Testis (tissue), 2 donors: ENCODE measurements at regions not wholly inside any gene's neighbourhood (a gene's known extent, or its start where the extent isn't known, plus 50 kb on each side); places are given as distances from the start of the nearest gene placed in this dataset.

Source experiments
- DNase-seq: peaks from one replicate; pipeline ENCODE4 v3.0.0-alpha.2; 2019
- H3K27ac ChIP-seq, 2 donors: fragments of 200-600 bp; sonication (generic); one replicate each; pipeline ENCODE4 v1.5.1; 2019
- H3K27me3 ChIP-seq: fragments of 200-600 bp; sonication (generic); one replicate; pipeline ENCODE4 v1.5.1; 2019
- H3K36me3 ChIP-seq: fragments of 200-600 bp; sonication (generic); one replicate; pipeline ENCODE4 v1.5.1; 2017; ENCODE audit warnings: low read depth; ENCODE audit errors: missing control alignments
- H3K4me1 ChIP-seq: fragments of 200-600 bp; sonication (generic); one replicate; pipeline ENCODE4 v1.5.1; 2019
- H3K4me3 ChIP-seq, 2 donors: fragments of 200-600 bp; sonication (generic); one replicate each; pipeline ENCODE4 v1.5.1; 2017 to 2019
- H3K9me3 ChIP-seq: fragments of 200-600 bp; sonication (generic); one replicate; pipeline ENCODE4 v1.5.1; 2017
- POLR2A ChIP-seq: fragments of 450-650 bp; IDR thresholded peaks from one replicate; pipeline ENCODE4 v1.6.1; 2017; ENCODE audit warnings: antibody characterized with exemption, mild to moderate bottlenecking, moderate library complexity
- WGBS, 2 donors: methylation state at CpG; one replicate each; pipeline ENCODE4 v1.1.5; 2018; 5-methylcytosine and 5-hydroxymethylcytosine counted together
- intact Hi-C: fragments of 100-400 bp; cut with DNase I; formaldehyde crosslinking; loops from one replicate; pipeline ENCODE4 v1.15.1; 2023; ENCODE audit warnings: low total_unique reads
- TF ChIP-seq, protein P1 (sequence below), 3 experiments: fragments of 450-650 bp in 2 of 3; fragments of 200-600 bp in 1 of 3; sonication (generic) in 1 of 3; IDR thresholded peaks; one replicate each; pipeline ENCODE4 v1.5.1; 2016 to 2019; ENCODE audit warnings: antibody characterized with exemption in 3 of 3, mild to moderate bottlenecking in 2 of 3, moderate library complexity in 1 of 3

DNA sequence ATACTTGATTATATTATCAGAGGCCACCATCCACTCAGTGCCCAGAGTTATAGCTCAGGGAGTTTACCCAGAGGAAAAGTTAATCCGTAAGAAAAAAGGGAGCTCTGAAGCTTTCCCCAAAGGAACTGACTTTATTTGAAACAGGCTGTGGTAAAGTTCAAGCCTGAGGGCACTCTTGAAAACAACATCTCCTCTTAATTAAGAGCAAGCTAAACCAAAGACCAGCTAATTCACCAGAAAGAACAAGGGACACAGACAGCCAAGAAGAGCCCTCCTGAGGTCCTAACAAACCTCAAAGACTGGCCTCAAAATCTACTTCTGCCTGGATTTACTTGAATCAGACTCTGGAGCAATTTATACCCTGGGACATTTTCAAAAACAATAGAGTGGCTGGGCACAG is 159.6 kb upstream of the CHST15 start:
- intact Hi-C loops, result no loop called here
- Histone ChIP-seq H3K4me3 (no peak overlapping the region), H3K36me3 (no peaks in the 10 kb centered on the region), H3K4me1 (no peaks in the 10 kb centered on the region), H3K9me3 (no peaks in the 10 kb centered on the region), H3K27ac (no peak overlapping the region), H3K27me3 (no peaks in the 10 kb centered on the region)
- TF ChIP-seq, protein P1, sequence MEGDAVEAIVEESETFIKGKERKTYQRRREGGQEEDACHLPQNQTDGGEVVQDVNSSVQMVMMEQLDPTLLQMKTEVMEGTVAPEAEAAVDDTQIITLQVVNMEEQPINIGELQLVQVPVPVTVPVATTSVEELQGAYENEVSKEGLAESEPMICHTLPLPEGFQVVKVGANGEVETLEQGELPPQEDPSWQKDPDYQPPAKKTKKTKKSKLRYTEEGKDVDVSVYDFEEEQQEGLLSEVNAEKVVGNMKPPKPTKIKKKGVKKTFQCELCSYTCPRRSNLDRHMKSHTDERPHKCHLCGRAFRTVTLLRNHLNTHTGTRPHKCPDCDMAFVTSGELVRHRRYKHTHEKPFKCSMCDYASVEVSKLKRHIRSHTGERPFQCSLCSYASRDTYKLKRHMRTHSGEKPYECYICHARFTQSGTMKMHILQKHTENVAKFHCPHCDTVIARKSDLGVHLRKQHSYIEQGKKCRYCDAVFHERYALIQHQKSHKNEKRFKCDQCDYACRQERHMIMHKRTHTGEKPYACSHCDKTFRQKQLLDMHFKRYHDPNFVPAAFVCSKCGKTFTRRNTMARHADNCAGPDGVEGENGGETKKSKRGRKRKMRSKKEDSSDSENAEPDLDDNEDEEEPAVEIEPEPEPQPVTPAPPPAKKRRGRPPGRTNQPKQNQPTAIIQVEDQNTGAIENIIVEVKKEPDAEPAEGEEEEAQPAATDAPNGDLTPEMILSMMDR (IDR thresholded peaks at IDR 0.05), result no peak
- no peak for TF ChIP-seq POLR2A
- WGBS, 2 donors, result 63 to 82% methylated on average over 1 of the region's 1 CpG
- DNase-seq, result no peak

DNA sequence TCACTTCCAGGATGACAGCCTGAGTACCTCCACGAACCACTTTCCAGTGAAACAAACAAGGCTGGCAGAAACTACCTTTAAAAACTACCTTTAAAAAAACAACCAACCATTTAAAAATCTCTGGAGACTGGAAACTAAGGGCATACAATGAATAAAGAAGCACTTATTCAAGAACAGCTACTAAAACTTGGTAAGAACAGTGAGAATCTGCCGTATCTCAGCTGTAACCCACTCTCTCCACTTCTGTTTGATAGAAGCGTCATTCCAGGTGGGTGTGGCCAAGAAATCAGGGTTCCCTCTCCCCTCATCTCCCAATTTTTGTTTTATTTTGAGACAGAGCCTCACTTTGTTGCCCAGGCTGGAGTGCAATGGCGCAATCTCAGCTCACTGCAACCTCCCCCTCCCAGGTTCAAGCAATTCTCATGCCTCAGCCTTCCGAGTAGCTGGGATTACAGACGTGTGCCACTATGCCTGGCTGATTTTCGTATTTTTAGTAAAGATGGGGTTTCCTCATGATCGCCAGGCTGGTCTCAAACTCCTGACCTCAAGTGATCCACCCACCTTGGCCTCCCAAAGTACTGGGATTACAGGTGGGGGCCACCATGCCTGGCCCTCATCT is 158.8 kb upstream of the CHST15 start:
- H3K27me3 ChIP-seq, result no peaks in the 10 kb centered on the region
- no peaks in the 10 kb centered on the region for H3K9me3 ChIP-seq
- 89 to 90% methylated on average over 8 of the region's 8 CpGs for WGBS, 2 donors
- TF ChIP-seq, protein P1 (IDR thresholded peaks at IDR 0.05), result no peak
- TF ChIP-seq POLR2A, result no peak
- no peaks in the 10 kb centered on the region for H3K36me3 ChIP-seq
- no peaks in the 10 kb centered on the region for H3K4me1 ChIP-seq
- H3K4me3 ChIP-seq, result no peak overlapping the region
- no peak for DNase-seq
- H3K27ac ChIP-seq, result no peak overlapping the region
- intact Hi-C loops, result no loop called here

DNA sequence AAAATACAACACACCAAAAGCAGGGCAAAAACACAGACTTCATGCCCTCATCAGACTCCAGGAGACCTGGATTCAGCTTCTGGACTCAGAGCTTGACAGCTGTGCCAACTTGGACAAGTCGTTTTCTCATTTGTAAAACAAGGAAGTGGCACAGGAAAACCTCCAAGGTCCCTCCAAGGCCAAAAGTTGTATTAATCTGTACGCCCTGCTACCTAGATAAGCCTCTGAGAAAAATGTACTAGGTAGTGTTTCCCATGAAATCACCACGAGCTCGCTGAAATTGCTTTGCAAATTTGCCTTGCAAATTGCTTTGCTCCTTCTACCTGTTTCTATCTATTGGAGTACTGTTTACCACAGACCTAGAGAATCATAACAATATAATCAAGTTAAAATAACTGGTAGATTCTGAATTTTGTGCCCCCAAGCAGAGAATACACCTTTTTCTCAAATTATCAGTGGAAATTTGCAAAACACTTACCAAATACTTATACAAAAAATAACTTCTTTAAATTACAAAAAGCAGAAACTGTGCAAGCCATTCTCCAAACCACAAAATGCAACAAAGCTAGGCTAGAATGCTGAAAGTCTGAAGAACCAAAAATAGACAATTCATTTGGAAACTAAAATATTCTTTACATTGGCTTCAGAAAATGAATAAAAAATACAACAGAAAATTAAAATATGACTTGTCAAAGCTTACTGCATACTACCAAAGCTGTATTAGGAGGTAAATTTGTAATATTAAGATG is 158.1 kb upstream of the CHST15 start:
- Histone ChIP-seq H3K36me3 (no peaks in the 10 kb centered on the region), H3K9me3 (no peaks in the 10 kb centered on the region), H3K27ac (no peak overlapping the region), H3K4me1 (no peaks in the 10 kb centered on the region), H3K4me3 (no peak overlapping the region), H3K27me3 (no peaks in the 10 kb centered on the region)
- 43 to 62% methylated on average over 4 of the region's 4 CpGs for WGBS, 2 donors
- intact Hi-C loops, result no loop called here
- no peak for DNase-seq
- TF ChIP-seq, protein P1 (IDR thresholded peaks at IDR 0.05), result no peak

DNA sequence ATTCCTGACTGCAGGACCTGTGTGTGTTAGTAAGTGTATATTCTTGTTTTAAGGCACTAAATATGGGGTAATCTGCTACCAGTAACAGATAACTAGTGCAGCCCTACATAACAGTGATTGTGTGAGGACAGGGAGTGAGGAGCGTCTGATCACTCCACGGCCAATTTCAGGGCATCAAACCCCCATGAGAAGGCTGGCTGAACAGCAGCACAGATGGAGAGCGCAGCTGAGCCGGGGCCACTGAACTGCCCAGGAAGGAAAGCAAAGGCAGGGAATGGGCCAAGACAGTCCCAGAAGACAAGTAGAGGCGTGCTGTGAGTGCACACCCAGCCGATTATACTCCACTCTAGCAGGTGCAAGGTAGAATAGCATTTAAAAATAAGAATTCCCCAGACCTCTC is 157.1 kb upstream of the CHST15 start:
- H3K4me1 ChIP-seq, result no peaks in the 10 kb centered on the region
- no peak for DNase-seq
- no peak overlapping the region for H3K27ac ChIP-seq
- intact Hi-C loops, result no loop called here
- no peaks in the 10 kb centered on the region for H3K27me3 ChIP-seq
- H3K9me3 ChIP-seq, result no peaks in the 10 kb centered on the region
- WGBS, 2 donors, result 89 to 94% methylated on average over 6 of the region's 6 CpGs
- no peak for TF ChIP-seq POLR2A
- TF ChIP-seq, protein P1 (IDR thresholded peaks at IDR 0.05), result no peak
- H3K4me3 ChIP-seq, result no peak overlapping the region
- no peaks in the 10 kb centered on the region for H3K36me3 ChIP-seq
